GM10248 (cell line): ENCODE measurements at regions not wholly inside any gene's neighbourhood (a gene's known extent, or its start where the extent isn't known, plus 50 kb on each side); places are given as distances from the start of the nearest gene placed in this dataset.

Experiments
- CTCF ChIA-PET: fragments of 300-600 bp; sonication (Branson Sonifier 250); formaldehyde crosslinking; extraction: SDS; loops from one replicate; lab custom pipeline; 2021; ENCODE audit warnings: antibody characterized with exemption; lab: Yijun Ruan, JAX
- POLR2A ChIA-PET: fragments of 350-650 bp; sonication (Branson Sonifier 250); formaldehyde crosslinking; extraction: SDS; loops from one replicate; lab custom pipeline; 2020; ENCODE audit warnings: antibody characterized with exemption; lab: Yijun Ruan, JAX
- DNase-seq: peaks from one replicate; pipeline ENCODE4 v3.0.0; 2012; ENCODE audit errors: extremely low spot score
- TF ChIP-seq, protein P1 (sequence below): IDR thresholded peaks from 2 replicates; pipeline ENCODE4 v1.5.1; 2012; ENCODE audit warnings: mild to moderate bottlenecking, low read depth; ENCODE audit errors: extremely low read depth, missing control alignments, control extremely low read depth

DNA sequence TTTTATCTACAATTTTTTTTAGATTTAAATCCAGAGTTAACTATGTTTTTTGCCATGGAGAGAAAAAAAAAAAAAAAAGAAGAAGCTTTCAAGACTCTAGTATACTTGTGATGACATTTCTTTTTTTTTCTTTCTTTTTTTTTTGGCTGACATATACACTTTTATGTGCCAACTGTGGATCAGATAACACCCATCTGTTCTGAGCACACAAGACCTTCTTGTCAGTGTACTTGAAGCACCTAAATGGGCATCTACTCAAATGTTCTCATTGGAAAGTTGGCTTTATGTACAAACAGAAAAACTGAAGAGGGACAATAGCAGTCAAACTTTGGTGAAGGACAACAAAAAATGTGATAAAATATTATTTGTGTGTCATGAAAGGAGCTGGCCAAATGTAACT is 904.5 kb downstream of the GRIK2 start:
- POLR2A ChIA-PET = no interaction called here
- CTCF ChIA-PET = interaction anchor here (0.6 kb wide), 1 partner anchor 11 kb away, joined by 3 read pairs; no protein-coding TSS in a partner anchor
- no peak for DNase-seq
- TF ChIP-seq, protein P1, sequence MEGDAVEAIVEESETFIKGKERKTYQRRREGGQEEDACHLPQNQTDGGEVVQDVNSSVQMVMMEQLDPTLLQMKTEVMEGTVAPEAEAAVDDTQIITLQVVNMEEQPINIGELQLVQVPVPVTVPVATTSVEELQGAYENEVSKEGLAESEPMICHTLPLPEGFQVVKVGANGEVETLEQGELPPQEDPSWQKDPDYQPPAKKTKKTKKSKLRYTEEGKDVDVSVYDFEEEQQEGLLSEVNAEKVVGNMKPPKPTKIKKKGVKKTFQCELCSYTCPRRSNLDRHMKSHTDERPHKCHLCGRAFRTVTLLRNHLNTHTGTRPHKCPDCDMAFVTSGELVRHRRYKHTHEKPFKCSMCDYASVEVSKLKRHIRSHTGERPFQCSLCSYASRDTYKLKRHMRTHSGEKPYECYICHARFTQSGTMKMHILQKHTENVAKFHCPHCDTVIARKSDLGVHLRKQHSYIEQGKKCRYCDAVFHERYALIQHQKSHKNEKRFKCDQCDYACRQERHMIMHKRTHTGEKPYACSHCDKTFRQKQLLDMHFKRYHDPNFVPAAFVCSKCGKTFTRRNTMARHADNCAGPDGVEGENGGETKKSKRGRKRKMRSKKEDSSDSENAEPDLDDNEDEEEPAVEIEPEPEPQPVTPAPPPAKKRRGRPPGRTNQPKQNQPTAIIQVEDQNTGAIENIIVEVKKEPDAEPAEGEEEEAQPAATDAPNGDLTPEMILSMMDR = no peak
